ENCODE measurements at regions not wholly inside any gene's neighbourhood (a gene's known extent, or its start where the extent isn't known, plus 50 kb on each side); places are given as distances from the start of the nearest gene placed in this dataset.

GRCh38 chr4:85094735-85095134 lies 128.2 kb upstream of the WDFY3 start:
- TF ChIP-seq KDM1A (IDR thresholded peaks at IDR 0.05): no peak
- TF ChIP-seq POLR2A (conservative IDR thresholded peaks at IDR 0.05): no peak
- TF ChIP-seq ZNF449 (CRISPR knock-in tag; IDR thresholded peaks at IDR 0.05): no peak

All from K562 (cell line).